Activated CD8-positive, alpha-beta T cell treated with anti-CD3 and anti-CD28 coated beads, Interleukin-2, amount 10 ng/mL, durations not matched to agents 7 days and 5 days (primary cell): ENCODE measurements at regions not wholly inside any gene's neighbourhood (a gene's known extent, or its start where the extent isn't known, plus 50 kb on each side); places are given as distances from the start of the nearest gene placed in this dataset.

ENCODE experiments used
- ATAC-seq: fragments of 150-1000 bp; cut with Tn5 transposase; one replicate; pipeline ENCODE4 v1.10.0; 2021; ENCODE audit warnings: moderate library complexity
- CTCF ChIA-PET: fragments of 350-600 bp; sonication (Branson Sonifier 250); formaldehyde crosslinking; loops from one replicate; lab custom pipeline; 2021; ENCODE audit warnings: antibody characterized with exemption; lab: Charles Lee
- POLR2A ChIA-PET: fragments of 350-600 bp; sonication (Branson Sonifier 250); formaldehyde crosslinking; loops from one replicate; lab custom pipeline; 2021; ENCODE audit warnings: antibody characterized with exemption; lab: Charles Lee
- DNase-seq: peaks from one replicate; pipeline ENCODE4 v3.0.0-alpha.2; 2020
- H3K27ac Mint-ChIP-seq: one replicate; pipeline ENCODE4 v1.8.0; 2021; ENCODE audit warnings: mild to moderate bottlenecking, mixed read lengths
- H3K27me3 Mint-ChIP-seq: one replicate; pipeline ENCODE4 v1.8.0; 2021; ENCODE audit warnings: low read depth, mixed read lengths
- H3K36me3 Mint-ChIP-seq: one replicate; pipeline ENCODE4 v1.8.0; 2021; ENCODE audit warnings: low read depth, mixed read lengths
- H3K4me1 Mint-ChIP-seq: one replicate; pipeline ENCODE4 v1.8.0; 2021; ENCODE audit warnings: low read depth, mixed read lengths
- H3K4me3 Mint-ChIP-seq: one replicate; pipeline ENCODE4 v1.8.0; 2021; ENCODE audit warnings: mild to moderate bottlenecking, mixed read lengths
- H3K9me3 Mint-ChIP-seq: one replicate; pipeline ENCODE4 v1.8.0; 2022; ENCODE audit warnings: mixed read lengths; ENCODE audit not compliant: insufficient read depth

DNA sequence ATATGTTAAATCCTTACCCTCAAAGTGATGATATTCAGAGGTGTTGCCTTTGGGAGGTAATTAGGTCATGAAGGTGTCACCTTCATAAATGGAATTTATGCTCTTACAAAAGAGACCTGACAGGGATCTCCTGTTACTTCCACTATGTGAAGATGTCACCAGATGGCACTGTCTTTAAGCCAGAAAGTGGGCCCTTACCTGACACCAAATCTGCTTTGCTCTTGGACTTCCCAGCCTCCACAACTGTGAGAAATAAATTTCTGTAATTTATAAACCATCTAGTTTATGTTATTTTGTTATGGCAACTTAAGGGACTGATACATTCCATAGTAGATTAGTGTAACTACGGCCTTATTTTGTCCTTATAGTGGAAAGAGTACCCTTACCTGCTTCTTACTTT, 358.3 kb upstream of the SALL1 start:
- DNase-seq (no peak), ATAC-seq (no peak)
- Mint-ChIP-seq H3K27ac (no peak overlapping the region), H3K9me3 (no peaks in the 10 kb centered on the region), H3K4me1 (no peaks in the 10 kb centered on the region), H3K4me3 (no peak overlapping the region), H3K36me3 (no peaks in the 10 kb centered on the region), H3K27me3 (no peaks in the 10 kb centered on the region)
- POLR2A ChIA-PET, result no interaction called here
- CTCF ChIA-PET, result no interaction called here

DNA sequence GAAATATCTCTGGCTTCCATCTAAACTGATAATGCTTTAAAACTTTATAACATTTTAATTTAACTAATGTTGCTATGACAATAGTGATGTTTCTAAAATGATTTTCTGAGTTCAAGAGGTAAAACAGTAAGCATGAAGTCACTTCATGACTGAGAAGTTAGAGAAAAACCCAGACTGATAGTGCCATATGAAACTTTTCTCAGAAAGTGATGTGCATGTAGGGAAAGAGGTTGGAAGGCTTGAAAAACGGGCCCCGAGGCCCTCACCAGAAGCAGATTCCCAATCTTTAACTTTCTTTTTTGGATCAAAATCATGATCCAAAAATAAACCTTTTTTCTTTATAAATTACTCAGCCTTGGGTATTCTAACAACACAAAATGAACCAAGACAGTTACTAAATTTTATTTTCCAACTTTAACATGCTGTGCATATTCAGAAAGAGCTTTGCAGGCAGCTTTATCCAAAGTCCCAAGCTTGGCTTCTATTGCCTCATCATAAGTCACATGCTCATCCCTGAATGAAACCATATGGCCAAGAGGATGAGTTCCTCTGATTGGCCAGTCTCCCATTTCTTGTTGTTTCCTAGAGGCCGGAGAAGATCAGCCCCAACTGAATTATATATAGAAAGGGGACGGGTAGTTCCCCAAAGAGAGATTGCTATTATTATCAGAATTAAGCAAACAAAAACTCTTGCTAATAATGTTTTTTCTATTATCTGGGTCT, 357.6 kb upstream of the SALL1 start:
- CTCF ChIA-PET, result no interaction called here

DNA sequence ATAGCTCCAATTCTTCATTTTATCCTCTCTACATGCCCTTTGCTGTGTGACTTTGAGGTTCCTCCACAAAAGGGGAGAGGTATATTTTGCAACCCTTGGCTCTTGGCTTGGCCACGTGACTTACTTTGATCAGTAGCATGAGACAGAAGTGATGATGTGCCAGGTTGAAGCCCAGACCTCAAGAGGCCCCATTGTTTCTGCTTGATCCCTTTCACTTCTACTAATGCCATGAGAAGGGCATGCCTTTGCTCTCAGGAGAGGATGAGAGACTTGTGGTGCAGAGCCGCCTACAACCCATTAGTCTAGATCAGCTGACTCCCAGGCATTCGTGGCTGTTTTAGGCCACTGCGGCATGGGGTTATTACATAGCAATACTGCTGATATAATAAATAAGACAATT, 356.2 kb upstream of the SALL1 start:
- POLR2A ChIA-PET, result no interaction called here
- Mint-ChIP-seq H3K4me3 (no peak overlapping the region), H3K9me3 (no peaks in the 10 kb centered on the region), H3K27ac (no peak overlapping the region), H3K27me3 (no peaks in the 10 kb centered on the region), H3K4me1 (no peaks in the 10 kb centered on the region), H3K36me3 (no peaks in the 10 kb centered on the region)
- DNase-seq, result no peak
- CTCF ChIA-PET, result no interaction called here
- ATAC-seq, result no peak

More for the DNA sequence above, 357.6 kb upstream of the SALL1 start:
- no peak overlapping the region for H3K4me3 Mint-ChIP-seq
- POLR2A ChIA-PET, result no interaction called here
- H3K4me1 Mint-ChIP-seq, result no peaks in the 10 kb centered on the region
- no peaks in the 10 kb centered on the region for H3K36me3 Mint-ChIP-seq
- DNase-seq (no peak), ATAC-seq (no peak)
- no peaks in the 10 kb centered on the region for H3K9me3 Mint-ChIP-seq
- H3K27me3 Mint-ChIP-seq, result no peaks in the 10 kb centered on the region
- H3K27ac Mint-ChIP-seq, result no peak overlapping the region

DNA sequence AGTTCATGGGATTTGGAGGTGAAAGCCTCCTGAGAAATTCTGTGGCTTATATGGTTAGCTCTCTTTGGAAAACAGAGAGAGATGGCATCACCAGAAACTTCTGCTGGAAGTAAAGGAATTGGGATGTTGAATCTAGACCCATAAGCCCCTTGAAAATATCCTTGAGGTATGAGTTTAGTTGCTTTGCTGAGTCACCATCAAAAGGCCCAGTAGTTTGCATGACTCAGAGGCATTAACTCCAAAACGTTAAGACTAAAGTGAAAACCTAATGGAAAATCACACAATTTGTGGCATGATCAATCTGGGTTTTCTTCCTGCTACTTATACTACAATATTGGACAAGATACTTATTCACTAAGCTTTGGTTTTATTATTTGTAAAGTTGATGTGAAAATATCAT, 349.2 kb upstream of the SALL1 start:
- POLR2A ChIA-PET, result no interaction called here
- Mint-ChIP-seq H3K36me3 (no peaks in the 10 kb centered on the region), H3K27ac (no peak overlapping the region), H3K27me3 (no peaks in the 10 kb centered on the region), H3K4me1 (no peaks in the 10 kb centered on the region), H3K4me3 (no peak overlapping the region), H3K9me3 (no peaks in the 10 kb centered on the region)
- no peak for DNase-seq
- no peak for ATAC-seq
- CTCF ChIA-PET, result no interaction called here

DNA sequence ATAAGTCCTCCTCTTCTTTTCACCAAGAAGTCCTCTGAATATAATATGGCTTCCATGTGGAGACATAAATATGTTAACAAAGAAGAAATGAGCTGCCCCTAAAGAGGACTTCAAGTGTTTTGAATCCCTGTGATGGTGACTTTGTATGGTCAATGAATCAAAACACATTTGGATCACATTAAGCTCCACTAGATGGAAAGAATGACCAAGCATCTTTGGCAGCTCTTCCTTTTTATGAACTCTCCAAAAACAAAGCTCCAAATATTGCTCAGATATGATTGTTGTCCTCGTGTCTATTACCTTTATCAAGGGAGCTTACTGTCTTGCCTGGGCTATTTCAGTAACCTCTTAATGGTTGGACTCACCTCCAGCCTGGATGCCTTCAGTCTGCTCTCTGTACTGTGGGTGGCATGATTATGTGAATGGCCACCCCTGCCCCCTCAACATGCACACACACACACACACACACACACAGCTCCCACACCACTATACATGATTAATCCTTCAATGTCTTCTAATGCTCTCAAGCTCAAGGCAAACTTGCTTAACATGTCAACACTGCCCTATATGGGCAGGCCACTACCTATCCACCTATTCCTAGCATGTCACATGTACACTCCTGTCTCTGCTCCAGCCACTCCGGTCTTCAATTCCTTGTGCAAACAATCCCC, 346.6 kb upstream of the SALL1 start:
- no peaks in the 10 kb centered on the region for H3K27me3 Mint-ChIP-seq
- H3K27ac Mint-ChIP-seq, result no peak overlapping the region
- no peaks in the 10 kb centered on the region for H3K9me3 Mint-ChIP-seq
- DNase-seq (no peak), ATAC-seq (no peak)
- ChIA-PET CTCF (no interaction called here), POLR2A (no interaction called here)
- H3K36me3 Mint-ChIP-seq, result no peaks in the 10 kb centered on the region
- no peak overlapping the region for H3K4me3 Mint-ChIP-seq
- no peaks in the 10 kb centered on the region for H3K4me1 Mint-ChIP-seq

DNA sequence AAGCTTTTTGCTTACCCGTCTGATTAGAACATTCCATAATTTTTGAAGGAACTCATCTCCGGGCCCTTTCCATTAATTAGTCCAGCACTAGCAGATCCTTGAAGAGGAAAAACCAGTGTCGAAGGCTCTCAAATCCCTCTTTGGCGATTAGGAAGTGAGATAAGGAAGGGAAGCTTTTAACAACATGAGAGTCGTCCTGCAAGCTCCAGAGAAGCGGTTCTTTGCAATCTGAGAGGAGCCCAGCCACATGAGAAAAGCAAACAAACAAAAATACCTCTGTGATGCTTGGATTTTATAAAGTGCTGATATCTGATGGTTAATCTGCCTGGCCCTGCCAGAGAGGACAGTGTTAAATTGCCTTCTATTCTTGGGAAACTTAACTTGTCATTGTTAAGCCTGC, 339.8 kb upstream of the SALL1 start:
- ATAC-seq, result no peak
- H3K9me3 Mint-ChIP-seq, result peaks cover 10% of the 10 kb centered on the region
- no peaks in the 10 kb centered on the region for H3K27me3 Mint-ChIP-seq
- no peak overlapping the region for H3K4me3 Mint-ChIP-seq
- ChIA-PET CTCF (no interaction called here), POLR2A (no interaction called here)
- no peak overlapping the region for H3K27ac Mint-ChIP-seq
- no peaks in the 10 kb centered on the region for H3K36me3 Mint-ChIP-seq
- no peaks in the 10 kb centered on the region for H3K4me1 Mint-ChIP-seq
- no peak for DNase-seq

DNA sequence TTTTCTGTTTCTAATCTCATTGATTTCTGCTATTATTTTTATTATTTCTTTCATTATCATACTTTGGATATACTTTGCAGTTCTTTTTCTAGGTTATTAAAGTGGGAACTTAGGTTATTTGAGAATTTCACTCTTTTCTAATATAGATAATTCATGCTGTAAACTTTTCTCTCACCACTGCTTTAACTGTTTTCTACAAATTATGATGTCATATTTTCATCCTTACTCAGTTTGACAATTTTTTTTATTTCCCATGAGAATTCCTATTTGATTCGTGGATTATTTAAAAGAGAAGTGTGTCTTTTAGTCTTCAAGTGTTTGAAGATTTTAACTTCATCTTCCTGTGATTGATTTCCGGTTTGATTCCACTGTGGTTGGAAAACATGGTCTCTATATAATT, 336.8 kb upstream of the SALL1 start:
- no peak for ATAC-seq
- DNase-seq, result no peak
- CTCF ChIA-PET, result no interaction called here

DNA sequence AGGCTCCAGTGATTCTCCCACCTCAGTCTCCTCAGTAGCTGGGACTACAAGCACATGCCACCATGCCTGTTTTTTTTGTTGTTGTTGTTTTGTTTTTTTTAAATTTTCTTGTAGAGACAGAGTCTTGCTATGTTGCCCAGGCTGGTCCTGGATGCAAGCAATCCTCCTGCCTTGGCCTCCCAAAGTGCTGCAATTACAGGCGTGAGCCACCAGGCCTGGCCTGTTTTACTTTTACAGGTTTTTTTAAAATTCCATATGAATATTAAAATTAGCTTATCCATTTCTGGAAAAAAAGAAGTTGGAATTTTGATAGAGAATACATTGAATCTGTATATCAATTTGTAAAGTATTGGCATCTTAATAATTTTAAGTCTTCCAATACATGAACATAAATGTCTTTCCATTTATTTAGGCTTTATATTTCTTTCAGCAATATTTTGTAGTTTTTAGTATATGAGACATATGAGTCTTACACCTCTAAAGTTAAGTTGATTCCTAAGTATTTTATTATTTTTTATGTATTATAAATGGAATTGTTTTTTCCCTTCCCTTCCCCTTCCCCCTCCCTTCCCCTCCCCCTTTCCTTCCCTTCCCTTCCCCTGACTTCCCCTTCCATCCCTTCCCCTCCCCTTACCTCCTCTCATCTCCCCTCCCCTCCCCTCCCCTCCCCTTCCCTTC, 323.5 kb upstream of the SALL1 start:
- POLR2A ChIA-PET, result no interaction called here
- H3K4me1 Mint-ChIP-seq, result no peaks in the 10 kb centered on the region
- no peaks in the 10 kb centered on the region for H3K27me3 Mint-ChIP-seq
- no peak overlapping the region for H3K4me3 Mint-ChIP-seq
- H3K36me3 Mint-ChIP-seq, result no peaks in the 10 kb centered on the region
- no peak overlapping the region for H3K27ac Mint-ChIP-seq
- ATAC-seq, result no peak
- peaks cover 7% of the 10 kb centered on the region for H3K9me3 Mint-ChIP-seq
- CTCF ChIA-PET, result no interaction called here
- no peak for DNase-seq

More for the DNA sequence above, 336.8 kb upstream of the SALL1 start:
- POLR2A ChIA-PET, result no interaction called here
- H3K9me3 Mint-ChIP-seq, result peaks cover 10% of the 10 kb centered on the region
- no peak overlapping the region for H3K4me3 Mint-ChIP-seq
- no peak overlapping the region for H3K27ac Mint-ChIP-seq
- no peaks in the 10 kb centered on the region for H3K27me3 Mint-ChIP-seq
- no peaks in the 10 kb centered on the region for H3K4me1 Mint-ChIP-seq
- no peaks in the 10 kb centered on the region for H3K36me3 Mint-ChIP-seq

DNA sequence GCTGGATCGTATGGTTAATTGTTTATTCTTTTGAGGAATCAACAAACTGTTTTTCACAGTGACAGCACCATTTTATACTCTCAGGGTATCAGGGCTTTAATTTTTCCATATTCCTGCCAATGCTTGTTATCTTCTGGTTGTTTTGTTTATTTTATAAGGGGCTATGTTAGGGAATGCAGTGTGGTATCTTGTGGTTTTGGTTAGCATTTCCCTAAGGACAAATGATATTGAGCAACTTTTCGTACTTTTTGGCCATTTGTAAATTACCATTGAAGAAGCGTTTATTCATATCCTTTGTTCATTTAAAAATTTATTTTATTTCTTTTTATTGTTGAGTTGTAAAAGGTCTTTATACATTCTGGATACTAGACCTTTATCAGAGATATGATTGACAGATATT, 322.0 kb upstream of the SALL1 start:
- ATAC-seq (no peak), DNase-seq (no peak)
- POLR2A ChIA-PET, result no interaction called here
- Mint-ChIP-seq H3K27me3 (no peaks in the 10 kb centered on the region), H3K4me3 (no peak overlapping the region), H3K4me1 (no peaks in the 10 kb centered on the region), H3K9me3 (peaks cover 7% of the 10 kb centered on the region), H3K27ac (no peak overlapping the region), H3K36me3 (no peaks in the 10 kb centered on the region)
- CTCF ChIA-PET, result no interaction called here

DNA sequence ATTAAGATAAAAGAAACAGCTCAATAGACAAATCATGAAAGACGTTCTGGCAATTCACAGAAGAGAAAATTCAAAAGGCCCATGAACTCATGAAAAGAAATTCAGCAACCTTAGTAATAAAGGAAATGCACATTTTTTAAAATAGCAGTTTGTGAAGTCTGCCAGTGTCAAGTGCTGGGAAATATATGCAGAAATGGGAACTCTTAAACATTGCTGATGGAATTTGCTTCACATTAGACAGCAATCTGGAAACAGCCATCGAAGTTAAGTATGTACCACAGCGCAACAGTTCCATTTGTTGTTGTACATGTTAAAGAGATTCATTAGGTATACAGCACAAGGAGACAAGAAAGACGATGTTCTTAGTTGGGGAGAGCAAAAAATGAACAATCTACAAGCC, 319.4 kb upstream of the SALL1 start:
- DNase-seq (no peak), ATAC-seq (no peak)
- ChIA-PET CTCF (no interaction called here), POLR2A (no interaction called here)
- Mint-ChIP-seq H3K4me3 (no peak overlapping the region), H3K36me3 (no peaks in the 10 kb centered on the region), H3K9me3 (peaks cover 7% of the 10 kb centered on the region), H3K27me3 (no peaks in the 10 kb centered on the region), H3K27ac (no peak overlapping the region), H3K4me1 (no peaks in the 10 kb centered on the region)

DNA sequence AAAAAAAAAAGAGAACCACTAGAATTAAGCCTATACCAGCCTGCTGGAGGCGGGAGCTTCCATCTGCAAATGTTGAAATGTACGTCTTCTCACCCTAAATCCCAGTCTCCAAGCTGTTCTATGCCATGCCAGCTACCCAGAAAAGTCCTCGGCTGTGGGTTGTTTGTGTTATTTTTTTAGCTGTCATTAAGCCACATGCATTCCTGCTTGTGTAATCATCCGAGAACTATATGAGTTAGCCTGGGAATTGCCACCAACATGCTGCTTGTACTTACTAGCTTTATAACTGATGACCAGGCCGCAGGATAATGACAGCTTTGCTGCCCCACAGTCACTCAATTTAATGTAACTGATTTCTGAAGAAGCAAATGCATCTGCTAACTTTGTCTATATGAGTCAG, 313.9 kb upstream of the SALL1 start:
- no peaks in the 10 kb centered on the region for H3K9me3 Mint-ChIP-seq
- CTCF ChIA-PET, result no interaction called here
- H3K27me3 Mint-ChIP-seq, result no peaks in the 10 kb centered on the region
- DNase-seq (no peak), ATAC-seq (no peak)
- H3K4me3 Mint-ChIP-seq, result no peak overlapping the region
- H3K4me1 Mint-ChIP-seq, result no peaks in the 10 kb centered on the region
- POLR2A ChIA-PET, result no interaction called here
- no peaks in the 10 kb centered on the region for H3K36me3 Mint-ChIP-seq
- no peak overlapping the region for H3K27ac Mint-ChIP-seq

DNA sequence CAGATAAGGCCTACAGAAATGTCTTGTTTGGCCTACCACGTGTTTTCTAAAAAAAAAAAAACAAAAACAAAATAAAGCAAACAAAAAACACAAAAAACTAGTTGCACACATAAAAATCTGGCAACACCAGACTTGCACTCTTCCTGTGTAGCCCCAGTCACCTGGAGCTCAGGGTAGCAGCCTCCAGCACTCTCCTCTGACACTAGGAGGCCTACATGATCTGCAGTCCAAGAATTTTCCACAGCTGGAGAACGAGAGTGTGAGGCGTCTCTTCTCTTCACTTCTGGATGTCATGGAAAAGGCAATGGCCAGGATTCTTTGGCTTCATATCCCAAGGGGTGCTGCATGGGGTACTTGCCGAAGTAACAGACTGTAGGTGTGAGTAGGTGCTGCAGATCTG, 310.2 kb upstream of the SALL1 start:
- H3K27ac Mint-ChIP-seq, result no peak overlapping the region
- peaks cover 5% of the 10 kb centered on the region for H3K9me3 Mint-ChIP-seq
- no peaks in the 10 kb centered on the region for H3K36me3 Mint-ChIP-seq
- DNase-seq (no peak), ATAC-seq (no peak)
- POLR2A ChIA-PET, result no interaction called here
- no peak overlapping the region for H3K4me3 Mint-ChIP-seq
- no peaks in the 10 kb centered on the region for H3K27me3 Mint-ChIP-seq
- CTCF ChIA-PET, result no interaction called here
- no peaks in the 10 kb centered on the region for H3K4me1 Mint-ChIP-seq
